GDM1 (cell line): ENCODE measurements at regions not wholly inside any gene's neighbourhood (a gene's known extent, or its start where the extent isn't known, plus 50 kb on each side); places are given as distances from the start of the nearest gene placed in this dataset.
"Not testable (repeated sequence)": the region's sequence is repeated elsewhere in the genome, so short reads cannot be mapped to it uniquely, and the experiment has no call there.

Source experiments
- DNase-seq: peaks from one replicate; lab custom pipeline; 2025; lab: John Stamatoyannopoulos, UW

- no peak for DNase-seq
Observed at GRCh38 chr16:60681043-60681442, 1355.2 kb downstream of the CDH8 start.

- DNase-seq = no peak
Observed at GRCh38 chr16:60675022-60675421, 1361.2 kb downstream of the CDH8 start.

- DNase-seq = no peak
Observed at GRCh38 chr16:60674241-60674640, 1362.0 kb downstream of the CDH8 start.

- no peak for DNase-seq
Observed at GRCh38 chr16:60655514-60656153, 1380.6 kb downstream of the CDH8 start.

- DNase-seq = no peak
Observed at GRCh38 chr16:60651346-60651745, 1384.9 kb downstream of the CDH8 start.

GRCh38 chr16:60648290-60648689 lies 1387.9 kb downstream of the CDH8 start:
- DNase-seq = no peak

DNA sequence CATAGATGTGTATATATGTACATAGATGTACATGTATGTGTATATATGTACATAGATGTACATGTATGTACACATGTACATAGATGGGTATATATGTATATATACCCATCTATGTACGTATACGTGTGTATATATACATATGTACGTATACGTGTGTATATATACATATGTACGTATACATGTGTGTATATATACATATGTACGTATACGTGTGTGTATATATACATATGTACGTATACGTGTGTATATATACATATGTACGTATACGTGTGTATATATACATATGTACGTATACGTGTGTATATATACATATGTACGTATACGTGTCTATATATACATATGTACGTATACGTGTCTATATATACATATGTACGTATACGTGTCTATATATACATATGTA lies 1388.8 kb downstream of the CDH8 start:
- not testable (repeated sequence) for DNase-seq

GRCh38 chr16:60646631-60647030 lies 1389.6 kb downstream of the CDH8 start:
- no peak for DNase-seq

DNA sequence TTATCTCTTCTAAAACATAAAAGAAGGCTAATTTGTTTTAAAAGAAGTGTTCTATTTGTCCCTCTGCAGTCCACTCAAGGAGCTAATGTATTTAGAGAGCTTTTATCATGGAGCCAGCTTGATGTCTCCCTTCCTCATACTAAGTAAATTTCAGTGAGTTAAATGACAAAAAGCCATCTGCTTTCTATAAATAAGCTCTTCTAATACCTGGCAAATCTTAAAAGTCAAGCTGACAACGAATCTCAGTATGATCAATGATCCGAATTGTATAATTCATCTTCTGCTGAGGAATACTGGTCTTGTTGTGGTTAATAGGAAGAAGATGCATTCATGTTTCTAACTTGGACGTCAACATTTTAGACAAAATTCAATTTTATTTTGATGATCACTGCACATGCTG lies 1390.7 kb downstream of the CDH8 start:
- no peak for DNase-seq

DNA sequence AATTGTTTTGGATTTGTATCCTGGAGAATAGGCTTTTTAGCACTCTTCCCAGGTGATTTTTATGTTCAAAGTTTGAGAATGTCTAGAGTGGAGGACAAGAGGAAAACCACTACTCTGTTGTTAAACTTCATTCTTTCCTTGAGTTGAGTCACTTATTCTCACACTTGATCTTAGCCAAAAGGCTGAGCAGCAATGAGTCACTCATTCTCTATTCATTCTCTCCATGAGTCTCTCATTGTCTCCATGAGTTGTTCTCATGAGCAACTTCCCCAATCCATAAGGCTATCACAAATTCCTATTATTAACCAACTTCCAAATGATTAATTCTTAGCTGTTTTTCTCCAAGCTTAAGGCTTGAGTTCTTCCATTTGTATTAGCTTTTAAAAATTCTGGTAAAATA lies 1393.3 kb downstream of the CDH8 start:
- DNase-seq = no peak

GRCh38 chr16:60641067-60641665 lies 1395.1 kb downstream of the CDH8 start:
- DNase-seq = no peak

DNA sequence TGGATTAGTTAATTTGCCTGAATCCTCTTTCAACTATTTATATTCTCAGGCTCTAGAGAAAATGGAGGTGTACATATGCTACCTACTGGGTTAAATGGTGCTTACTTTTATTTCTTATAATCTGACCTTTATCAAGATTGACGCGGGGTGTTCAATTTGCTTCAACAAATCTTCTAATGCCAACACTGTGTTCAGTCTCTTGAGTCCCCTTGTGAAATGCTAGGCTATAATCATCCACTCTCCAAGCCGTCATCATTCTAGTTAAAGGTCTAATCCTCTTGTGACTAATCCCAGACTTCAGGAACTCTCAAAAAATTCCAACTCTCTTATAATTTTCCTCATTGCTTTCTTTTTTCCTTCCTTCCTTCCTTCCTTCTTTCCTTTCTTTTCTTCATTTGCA lies 1396.2 kb downstream of the CDH8 start:
- no peak for DNase-seq

DNA sequence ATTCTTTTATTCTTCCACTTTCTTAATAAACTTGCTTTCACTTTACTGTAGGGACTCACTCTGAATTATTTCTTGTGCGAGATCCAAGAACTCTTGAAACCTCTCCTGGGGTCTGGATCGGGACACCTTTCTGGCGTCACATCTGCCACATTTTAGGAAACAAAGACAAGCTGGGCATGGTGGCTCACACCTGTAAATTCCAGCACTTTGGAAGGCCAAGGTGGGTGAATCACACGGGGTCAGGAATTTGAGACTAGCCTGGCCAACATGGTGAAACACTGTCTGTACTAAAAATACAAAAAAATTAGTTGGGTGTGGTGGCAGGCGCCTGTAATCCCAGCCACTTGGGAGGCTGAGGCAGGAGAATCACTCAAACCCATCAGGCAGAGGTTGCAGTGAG lies 1399.6 kb downstream of the CDH8 start:
- not testable (repeated sequence) for DNase-seq

- no peak for DNase-seq
Observed at GRCh38 chr16:60636117-60636516, 1400.1 kb downstream of the CDH8 start.

DNA sequence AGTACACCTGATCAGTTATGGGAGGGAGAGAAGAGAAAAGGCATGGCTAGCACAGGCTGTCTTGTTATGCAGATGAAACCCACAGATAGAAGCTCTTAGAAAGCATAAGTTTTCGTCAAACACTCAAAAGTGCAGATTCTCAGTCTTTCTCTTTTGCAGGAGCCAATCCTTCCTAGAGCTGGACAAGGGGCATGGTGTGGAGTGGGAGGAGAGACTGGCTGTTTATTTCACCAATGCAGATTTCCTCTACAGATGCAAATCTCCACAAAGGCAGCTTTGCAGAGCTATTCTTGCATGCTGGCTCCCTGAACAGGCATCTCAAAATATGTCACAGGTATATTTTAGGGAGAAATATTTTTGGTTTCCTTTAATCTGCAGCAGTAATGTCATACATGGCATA lies 1400.7 kb downstream of the CDH8 start:
- no peak for DNase-seq

DNA sequence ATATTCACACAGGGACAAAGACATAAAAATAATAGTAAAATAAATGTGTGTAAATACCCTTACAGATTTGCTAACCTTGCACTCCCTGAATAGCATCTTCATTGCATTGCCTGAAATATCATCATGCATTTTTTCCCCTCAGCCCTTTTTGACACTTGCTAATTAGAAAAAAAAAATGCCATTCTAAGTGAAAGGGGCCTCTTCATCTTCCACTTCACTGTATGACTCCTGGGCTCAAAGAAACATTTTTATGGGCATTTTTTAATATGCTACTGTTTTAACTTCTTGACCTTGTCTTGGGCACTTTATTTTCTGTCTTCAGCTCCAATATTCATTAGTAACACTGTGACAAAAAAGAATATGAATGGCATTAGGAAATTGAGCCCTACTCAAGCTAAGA lies 1424.4 kb downstream of the CDH8 start:
- DNase-seq = no peak

- DNase-seq = no peak
Observed at GRCh38 chr16:60608971-60609370, 1427.3 kb downstream of the CDH8 start.

DNA sequence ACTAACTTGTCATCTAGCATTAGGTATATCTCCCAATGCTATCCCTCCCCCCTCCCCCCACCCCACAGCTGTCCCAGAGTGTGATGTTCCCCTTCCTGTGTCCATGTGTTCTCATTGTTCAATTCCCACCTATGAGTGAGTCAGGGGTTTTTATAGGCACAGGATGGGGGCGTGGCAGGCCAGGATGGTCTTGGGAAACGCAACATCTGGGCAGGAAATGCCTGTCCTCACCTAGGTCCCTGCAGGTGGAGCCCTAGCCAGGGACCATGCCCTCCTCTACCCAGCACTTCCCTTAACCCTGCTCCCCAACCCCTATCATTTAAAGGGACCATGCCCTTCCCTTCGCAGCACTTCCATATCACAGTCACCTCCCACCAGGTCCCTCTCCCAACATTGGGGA lies 1430.6 kb downstream of the CDH8 start:
- DNase-seq = not testable (repeated sequence)

DNA sequence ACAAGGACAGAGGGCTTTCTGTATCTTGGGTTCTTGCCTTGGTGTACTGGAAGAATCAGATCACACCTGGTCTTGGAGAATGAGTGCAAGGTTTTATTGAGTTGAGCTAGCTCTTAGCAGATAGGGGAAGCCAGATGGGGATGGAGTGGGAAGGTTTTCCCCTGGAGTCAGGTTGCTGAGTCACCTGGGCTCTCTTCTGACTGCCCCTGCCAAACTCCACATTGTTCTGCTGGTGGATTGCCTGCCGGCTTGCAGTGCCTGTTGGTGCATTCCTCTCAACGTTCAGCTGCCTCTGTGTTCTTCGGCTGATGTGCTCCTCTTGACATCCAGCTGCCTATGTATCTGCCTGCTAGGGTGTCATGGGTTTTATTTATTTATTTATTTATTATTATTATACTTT lies 1431.1 kb downstream of the CDH8 start:
- no peak for DNase-seq

DNA sequence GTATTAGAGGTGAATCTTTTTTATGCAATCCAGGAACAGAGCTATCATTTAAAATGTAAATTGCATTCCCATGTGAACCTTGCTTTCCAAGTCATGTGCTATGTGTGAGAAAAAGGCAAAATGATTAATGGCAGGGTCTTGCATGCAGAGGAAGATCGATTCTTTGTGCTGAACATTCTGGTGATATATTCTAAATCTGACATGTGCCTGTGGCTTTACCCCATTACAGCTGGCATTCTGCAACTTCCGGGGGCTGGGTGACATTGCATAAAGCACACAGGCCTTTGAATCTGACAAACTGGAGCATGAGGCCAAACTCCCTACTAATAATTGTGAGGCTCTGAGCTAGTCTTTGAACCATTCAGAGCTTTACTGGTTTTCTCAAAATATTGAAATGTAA lies 1449.7 kb downstream of the CDH8 start:
- no peak for DNase-seq

- DNase-seq = no peak
Observed at GRCh38 chr16:60582528-60582927, 1453.7 kb downstream of the CDH8 start.

GRCh38 chr16:60566901-60567300 lies 1469.3 kb downstream of the CDH8 start:
- DNase-seq = no peak

DNA sequence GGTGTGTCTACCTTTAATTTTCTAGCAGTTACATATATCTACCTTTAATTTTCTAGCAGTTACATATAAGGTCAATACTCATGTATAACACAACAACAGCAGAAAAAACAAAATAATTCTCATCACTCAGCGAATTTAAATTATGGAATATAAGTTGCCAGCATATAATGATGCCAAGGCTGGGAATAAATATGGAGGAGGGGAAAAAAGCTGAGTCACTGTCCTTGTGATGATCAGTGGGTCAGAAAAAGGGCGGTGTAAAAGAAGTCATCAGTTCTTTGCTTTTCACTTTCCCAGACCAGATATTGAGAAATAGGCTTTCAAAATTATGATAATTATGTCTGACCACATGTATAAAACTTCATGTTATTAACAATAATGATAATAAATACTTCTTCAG lies 1471.7 kb downstream of the CDH8 start:
- no peak for DNase-seq

DNA sequence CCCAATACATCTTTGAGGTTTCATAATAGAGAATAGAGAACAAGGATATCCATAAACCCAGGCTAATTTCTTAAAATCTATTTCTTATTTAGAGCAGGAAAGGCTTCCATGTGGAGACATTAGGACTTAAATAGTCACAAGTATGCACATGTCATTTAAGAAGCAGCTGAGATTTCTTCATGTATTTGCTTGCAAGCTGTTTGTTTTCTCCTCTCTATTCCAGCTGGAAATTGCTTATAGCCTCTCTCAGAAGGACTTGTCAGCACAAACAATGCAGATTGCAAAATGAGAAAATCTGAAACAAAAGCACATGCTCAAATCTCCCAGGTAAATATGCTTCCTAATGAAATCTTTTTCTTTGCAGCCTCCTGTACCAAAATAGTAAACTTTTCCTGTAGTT lies 1473.1 kb downstream of the CDH8 start:
- no peak for DNase-seq
